ENCODE measurements at regions not wholly inside any gene's neighbourhood (a gene's known extent, or its start where the extent isn't known, plus 50 kb on each side); places are given as distances from the start of the nearest gene placed in this dataset.

GRCh38 chr7:94239661-94240234 lies 154.9 kb upstream of the COL1A2 start:
- no peak for DNase-seq

- DNase-seq, result no peak
Measured at GRCh38 chr7:94240902-94241301, 153.8 kb upstream of the COL1A2 start.

- DNase-seq, result no peak
Measured at GRCh38 chr7:94241402-94241925, 153.2 kb upstream of the COL1A2 start.

GRCh38 chr7:94243066-94243711 lies 151.5 kb upstream of the COL1A2 start:
- no peak for DNase-seq

- DNase-seq, result no peak
Measured at GRCh38 chr7:94244760-94245159, 149.9 kb upstream of the COL1A2 start.

GRCh38 chr7:94245500-94245899 lies 149.2 kb upstream of the COL1A2 start:
- no peak for DNase-seq

- no peak for DNase-seq
Measured at GRCh38 chr7:94247970-94248369, 146.7 kb upstream of the COL1A2 start.

- DNase-seq, result no peak
Measured at GRCh38 chr7:94249631-94250030, 145.1 kb upstream of the COL1A2 start.

- no peak for DNase-seq
Measured at GRCh38 chr7:94250124-94250523, 144.6 kb upstream of the COL1A2 start.

GRCh38 chr7:94250987-94251386 lies 143.7 kb upstream of the COL1A2 start:
- no peak for DNase-seq

GRCh38 chr7:94252124-94252523 lies 142.6 kb upstream of the COL1A2 start:
- DNase-seq, result no peak

- DNase-seq, result no peak
Measured at GRCh38 chr7:94252971-94253370, 141.7 kb upstream of the COL1A2 start.

- no peak for DNase-seq
Measured at GRCh38 chr7:94253686-94254085, 141.0 kb upstream of the COL1A2 start.

GRCh38 chr7:94258418-94259300 lies 136.0 kb upstream of the COL1A2 start:
- no peak for DNase-seq

- DNase-seq, result no peak
Measured at GRCh38 chr7:94261067-94261466, 133.6 kb upstream of the COL1A2 start.

GRCh38 chr7:94264756-94265155 lies 129.9 kb upstream of the COL1A2 start:
- DNase-seq, result no peak

GRCh38 chr7:94265456-94265855 lies 129.2 kb upstream of the COL1A2 start:
- DNase-seq, result no peak

GRCh38 chr7:94266238-94266644 lies 128.5 kb upstream of the COL1A2 start:
- DNase-seq, result no peak

GRCh38 chr7:94270772-94271171 lies 123.9 kb upstream of the COL1A2 start:
- no peak for DNase-seq

GRCh38 chr7:94272821-94273583 lies 121.7 kb upstream of the COL1A2 start:
- DNase-seq, result no peak

GRCh38 chr7:94274828-94275227 lies 119.9 kb upstream of the COL1A2 start:
- DNase-seq, result no peak

- no peak for DNase-seq
Measured at GRCh38 chr7:94276027-94276426, 118.7 kb upstream of the COL1A2 start.

GRCh38 chr7:94276795-94277194 lies 117.9 kb upstream of the COL1A2 start:
- DNase-seq, result no peak
